22Rv1 (cell line): ENCODE measurements at regions not wholly inside any gene's neighbourhood (a gene's known extent, or its start where the extent isn't known, plus 50 kb on each side); places are given as distances from the start of the nearest gene placed in this dataset.

Experiments
- ZFX ChIP-seq: fragments of 450-650 bp; IDR thresholded peaks from 2 replicates; pipeline ENCODE4 v1.6.1; 2017; ENCODE audit warnings: antibody characterized with exemption, borderline replicate concordance
- TF ChIP-seq, protein P1 (sequence below): fragments of 450-650 bp; IDR thresholded peaks from 2 replicates; pipeline ENCODE4 v1.5.1; 2017; ENCODE audit warnings: mild to moderate bottlenecking

DNA sequence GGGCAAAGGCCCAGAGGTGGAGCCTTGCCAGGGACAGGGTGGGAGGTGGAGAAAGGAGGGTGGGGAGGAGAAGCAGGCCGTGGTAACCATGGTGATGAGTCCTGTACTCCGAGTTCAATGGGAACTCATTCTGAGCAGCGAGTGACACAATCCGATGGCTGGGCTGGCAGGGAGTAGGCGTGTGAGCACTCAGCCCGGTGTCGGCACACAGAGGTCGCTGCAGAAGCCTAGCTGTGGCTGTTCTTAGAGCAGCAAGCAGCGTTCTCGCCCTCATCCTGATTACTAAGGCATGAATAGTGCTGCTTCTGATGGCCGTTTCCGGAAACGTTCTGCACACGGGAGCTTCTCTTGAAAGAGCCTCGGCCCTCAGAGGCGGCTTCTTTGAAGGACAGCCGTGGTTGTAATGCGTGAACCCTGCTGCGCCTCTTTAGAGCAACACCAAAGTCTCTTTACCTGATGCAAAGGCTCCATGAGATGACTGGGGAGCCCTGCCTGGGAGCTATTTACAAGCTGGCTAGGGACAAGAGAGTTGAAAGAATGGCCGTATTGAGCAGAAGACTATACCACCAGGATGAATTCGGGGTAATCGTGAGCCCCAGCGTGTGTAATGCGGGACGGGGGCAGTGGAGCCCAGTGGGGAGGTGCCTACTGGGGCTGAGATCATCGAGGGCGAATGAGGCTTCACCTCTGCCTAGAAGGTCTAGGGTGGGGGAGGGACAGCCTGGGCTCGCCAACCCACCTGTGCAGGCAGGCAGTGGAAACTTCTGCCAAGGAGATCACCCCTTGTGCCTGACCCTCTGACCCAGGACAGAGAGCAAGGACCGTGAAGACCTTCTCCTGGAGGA lies 72.8 kb upstream of the PAX7 start:
- TF ChIP-seq, protein P1, sequence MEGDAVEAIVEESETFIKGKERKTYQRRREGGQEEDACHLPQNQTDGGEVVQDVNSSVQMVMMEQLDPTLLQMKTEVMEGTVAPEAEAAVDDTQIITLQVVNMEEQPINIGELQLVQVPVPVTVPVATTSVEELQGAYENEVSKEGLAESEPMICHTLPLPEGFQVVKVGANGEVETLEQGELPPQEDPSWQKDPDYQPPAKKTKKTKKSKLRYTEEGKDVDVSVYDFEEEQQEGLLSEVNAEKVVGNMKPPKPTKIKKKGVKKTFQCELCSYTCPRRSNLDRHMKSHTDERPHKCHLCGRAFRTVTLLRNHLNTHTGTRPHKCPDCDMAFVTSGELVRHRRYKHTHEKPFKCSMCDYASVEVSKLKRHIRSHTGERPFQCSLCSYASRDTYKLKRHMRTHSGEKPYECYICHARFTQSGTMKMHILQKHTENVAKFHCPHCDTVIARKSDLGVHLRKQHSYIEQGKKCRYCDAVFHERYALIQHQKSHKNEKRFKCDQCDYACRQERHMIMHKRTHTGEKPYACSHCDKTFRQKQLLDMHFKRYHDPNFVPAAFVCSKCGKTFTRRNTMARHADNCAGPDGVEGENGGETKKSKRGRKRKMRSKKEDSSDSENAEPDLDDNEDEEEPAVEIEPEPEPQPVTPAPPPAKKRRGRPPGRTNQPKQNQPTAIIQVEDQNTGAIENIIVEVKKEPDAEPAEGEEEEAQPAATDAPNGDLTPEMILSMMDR = no peak
- no peak for TF ChIP-seq ZFX
